ENCODE measurements at regions not wholly inside any gene's neighbourhood (a gene's known extent, or its start where the extent isn't known, plus 50 kb on each side); places are given as distances from the start of the nearest gene placed in this dataset.

DNA sequence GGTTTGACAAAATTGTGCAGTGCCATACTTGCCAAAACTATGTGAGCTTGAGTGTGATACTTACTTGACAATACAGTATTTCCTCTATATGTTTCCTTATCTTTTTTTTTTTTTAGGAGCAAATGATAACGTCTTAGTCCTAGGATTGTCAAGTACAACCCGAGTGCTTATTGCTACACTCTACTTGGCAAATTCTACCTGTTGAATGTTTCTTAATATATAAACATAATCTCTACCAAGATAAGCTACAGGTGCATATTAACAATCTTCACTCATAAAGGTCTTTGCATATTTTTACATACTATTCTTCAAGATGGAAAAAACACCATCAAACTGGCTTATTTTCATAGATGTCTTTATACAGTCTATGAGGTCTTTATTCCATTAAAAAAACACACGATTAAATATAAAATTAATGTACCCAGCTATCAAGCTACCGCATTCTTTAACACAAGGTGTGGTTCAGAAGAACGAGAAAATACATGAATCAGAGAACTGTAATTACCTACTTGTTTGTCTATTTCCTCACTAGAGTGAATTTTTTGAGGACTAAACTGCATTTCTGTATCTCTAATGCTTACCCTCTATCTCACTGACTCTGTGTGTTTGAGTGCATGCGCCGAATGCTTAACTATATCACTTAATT, 76.1 kb upstream of the PDSS1 start:
- Histone ChIP-seq H3K4me1 (peaks cover 6% of the 10 kb centered on the region; the same call in 1 of the 2 replicates), H3K36me3 (ENCODE audit: control insufficient read depth, insufficient read depth, low read length) (no peaks in the 10 kb centered on the region), H3K9me3 (no peaks in the 10 kb centered on the region), H3K4me3 (ENCODE audit: low read depth, low read length) (no peak overlapping the region; the same call in 1 of the 2 replicates), H3K27me3 (replicated peaks; ENCODE audit: control insufficient read depth, insufficient read depth, low read length) (peaks cover 2% of the 10 kb centered on the region; the same call in 1 of the 2 replicates)
- no TSS peak for BruUV-seq (replicated peaks)
- POLR2A ChIA-PET, result no interaction called here
- CTCF ChIA-PET, result no interaction called here
- H3K9me3 Mint-ChIP-seq (ENCODE audit: unreplicated experiment), result no peaks in the 10 kb centered on the region
- H3K4me3 Mint-ChIP-seq (ENCODE audit: unreplicated experiment), result peak overlapping the region; percentile 78
- peaks cover 7% of the 10 kb centered on the region for H3K4me1 Mint-ChIP-seq (ENCODE audit: low read depth, unreplicated experiment)
- H3K36me3 Mint-ChIP-seq (ENCODE audit: insufficient read depth, unreplicated experiment), result no peaks in the 10 kb centered on the region
- no peak for TF ChIP-seq CTCF (IDR thresholded peaks at IDR 0.05; ENCODE audit: insufficient read depth in 1 of 2, low read depth in 1 of 2, low read length in 1 of 2, severe bottlenecking in 1 of 2, unreplicated experiment in 1 of 2)
- peaks cover 24% of the 10 kb centered on the region for H3K27me3 Mint-ChIP-seq (ENCODE audit: insufficient read depth, unreplicated experiment)
- H3K27ac Mint-ChIP-seq (ENCODE audit: unreplicated experiment), result no peak overlapping the region
- intact Hi-C loops (cut with micrococcal nuclease; ENCODE audit: unreplicated experiment), result no loop called here
- DNase-seq, result no peak

DNA sequence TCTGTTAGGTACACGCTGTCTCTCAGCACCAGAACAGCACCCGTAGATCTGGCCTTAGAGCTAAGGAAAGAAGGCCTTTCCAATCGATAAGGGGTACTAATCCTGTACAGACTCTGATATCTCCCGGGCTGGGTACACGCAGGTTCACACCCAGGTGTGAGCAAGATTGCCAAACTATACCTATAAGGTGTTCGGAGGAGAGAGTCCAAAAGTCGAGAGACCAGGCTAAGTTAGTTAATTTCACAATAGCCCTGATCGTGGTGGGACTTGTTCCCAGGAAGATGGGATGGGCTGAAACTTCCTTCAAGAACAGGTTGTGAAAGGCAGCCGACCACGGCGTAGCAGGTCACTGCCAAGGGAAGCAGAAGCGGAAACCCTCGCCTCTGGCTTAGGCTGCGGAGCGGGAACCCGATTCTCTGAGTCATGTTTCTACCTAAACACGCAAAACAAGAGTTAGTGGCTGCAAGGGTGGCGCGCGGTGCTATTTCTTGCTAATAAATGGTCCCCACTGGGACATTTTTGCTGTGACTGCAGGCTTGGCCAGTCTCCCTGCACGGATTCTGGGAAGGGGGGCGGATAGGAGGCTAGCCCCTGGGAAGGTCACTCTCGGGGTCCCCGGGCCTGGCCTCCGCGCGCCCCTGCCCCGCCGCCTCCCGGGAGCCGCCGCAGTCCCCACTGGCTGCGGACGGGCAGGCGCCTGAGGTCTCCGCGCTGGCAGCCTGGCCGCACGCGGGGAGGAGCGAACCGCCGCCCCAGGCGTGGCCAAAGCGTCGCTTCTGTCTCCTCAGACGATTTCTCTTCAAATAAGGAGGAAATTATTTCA, 75.4 kb upstream of the PDSS1 start:
- no peak overlapping the region for H3K27ac Mint-ChIP-seq (ENCODE audit: unreplicated experiment)
- H3K36me3 ChIP-seq (ENCODE audit: control insufficient read depth, insufficient read depth, low read length), result no peaks in the 10 kb centered on the region
- H3K4me3 Mint-ChIP-seq (ENCODE audit: unreplicated experiment), result peak overlapping the region; percentile 78
- intact Hi-C loops (cut with micrococcal nuclease; ENCODE audit: unreplicated experiment), result no loop called here
- POLR2A ChIA-PET, result no interaction called here
- TF ChIP-seq CTCF (IDR thresholded peaks at IDR 0.05; ENCODE audit: insufficient read depth in 1 of 2, low read depth in 1 of 2, low read length in 1 of 2, severe bottlenecking in 1 of 2, unreplicated experiment in 1 of 2), result no peak
- H3K4me1 Mint-ChIP-seq (ENCODE audit: low read depth, unreplicated experiment), result peaks cover 7% of the 10 kb centered on the region
- H3K4me3 ChIP-seq (ENCODE audit: low read depth, low read length), result peak overlapping the region; percentile 64
- peaks cover 6% of the 10 kb centered on the region; the same call in 1 of the 2 replicates for H3K4me1 ChIP-seq
- H3K27me3 Mint-ChIP-seq (ENCODE audit: insufficient read depth, unreplicated experiment), result peaks cover 25% of the 10 kb centered on the region
- no peaks in the 10 kb centered on the region for H3K36me3 Mint-ChIP-seq (ENCODE audit: insufficient read depth, unreplicated experiment)
- CTCF ChIA-PET, result no interaction called here
- H3K9me3 Mint-ChIP-seq (ENCODE audit: unreplicated experiment), result no peaks in the 10 kb centered on the region
- no TSS peak for BruUV-seq (replicated peaks)
- DNase-seq, result peak; percentile 46 to 64
- peaks cover 2% of the 10 kb centered on the region; the same call in 1 of the 2 replicates for H3K27me3 ChIP-seq (replicated peaks; ENCODE audit: control insufficient read depth, insufficient read depth, low read length)
- H3K9me3 ChIP-seq, result no peaks in the 10 kb centered on the region

GRCh38 chr10:26622891-26623290, 74.6 kb upstream of the PDSS1 start:
- no peak overlapping the region for H3K27ac Mint-ChIP-seq (ENCODE audit: unreplicated experiment)
- H3K36me3 Mint-ChIP-seq (ENCODE audit: insufficient read depth, unreplicated experiment), result no peaks in the 10 kb centered on the region
- H3K4me3 Mint-ChIP-seq (ENCODE audit: unreplicated experiment), result no peak overlapping the region
- TF ChIP-seq CTCF (IDR thresholded peaks at IDR 0.05; ENCODE audit: insufficient read depth in 1 of 2, low read depth in 1 of 2, low read length in 1 of 2, severe bottlenecking in 1 of 2, unreplicated experiment in 1 of 2), result no peak
- POLR2A ChIA-PET, result no interaction called here
- H3K27me3 Mint-ChIP-seq (ENCODE audit: insufficient read depth, unreplicated experiment), result peaks cover 30% of the 10 kb centered on the region
- peak overlapping the region; percentile 64 for H3K4me3 ChIP-seq (ENCODE audit: low read depth, low read length)
- no peaks in the 10 kb centered on the region for H3K9me3 ChIP-seq
- BruUV-seq (replicated peaks), result no TSS peak
- H3K27me3 ChIP-seq (replicated peaks; ENCODE audit: control insufficient read depth, insufficient read depth, low read length), result peaks cover 2% of the 10 kb centered on the region; the same call in 1 of the 2 replicates
- H3K4me1 ChIP-seq, result peaks cover 6% of the 10 kb centered on the region; the same call in 1 of the 2 replicates
- H3K36me3 ChIP-seq (ENCODE audit: control insufficient read depth, insufficient read depth, low read length), result no peaks in the 10 kb centered on the region
- H3K4me1 Mint-ChIP-seq (ENCODE audit: low read depth, unreplicated experiment), result peaks cover 7% of the 10 kb centered on the region
- H3K9me3 Mint-ChIP-seq (ENCODE audit: unreplicated experiment), result no peaks in the 10 kb centered on the region
- intact Hi-C loops (cut with micrococcal nuclease; ENCODE audit: unreplicated experiment), result no loop called here
- CTCF ChIA-PET, result no interaction called here
- no peak for DNase-seq

All from Caco-2 (cell line).